OCI-LY1 (cell line): ENCODE measurements at regions not wholly inside any gene's neighbourhood (a gene's known extent, or its start where the extent isn't known, plus 50 kb on each side); places are given as distances from the start of the nearest gene placed in this dataset.
"Not testable (repeated sequence)": the region's sequence is repeated elsewhere in the genome, so short reads cannot be mapped to it uniquely, and the experiment has no call there.

Experiments
- H2AFZ ChIP-seq: fragments of 200-600 bp; sonication (generic), shearing (Covaris generic); 2 replicates; pipeline ENCODE4 v1.6.0; 2014; ENCODE audit warnings: antibody characterized with exemption, mild to moderate bottlenecking, low read length
- H3F3A ChIP-seq: fragments of 200-600 bp; sonication (generic), shearing (Covaris generic); 2 replicates; pipeline ENCODE4 v1.6.0; 2014; ENCODE audit warnings: mild to moderate bottlenecking, antibody characterized with exemption, low read length, moderate library complexity; ENCODE audit not compliant: insufficient read depth
- H3K27ac ChIP-seq: fragments of 200-600 bp; sonication (generic); 2 replicates; pipeline ENCODE4 v1.5.1; 2014; ENCODE audit warnings: low read length, mixed run types, mild to moderate bottlenecking, low read depth; ENCODE audit not compliant: poor library complexity, severe bottlenecking
- H3K27me3 ChIP-seq: fragments of 200-600 bp; sonication (generic); 2 replicates; pipeline ENCODE4 v1.6.0; 2014; ENCODE audit warnings: antibody characterized with exemption, mild to moderate bottlenecking, low read length, moderate library complexity; ENCODE audit not compliant: insufficient read depth
- H3K36me3 ChIP-seq: fragments of 200-600 bp; sonication (generic); 2 replicates; pipeline ENCODE4 v1.6.1; 2014; ENCODE audit warnings: mild to moderate bottlenecking, antibody characterized with exemption, low read length, moderate library complexity, mixed read lengths; ENCODE audit not compliant: insufficient read depth
- H3K4me1 ChIP-seq: fragments of 200-600 bp; sonication (generic); 2 replicates; pipeline ENCODE4 v1.5.1; 2014; ENCODE audit warnings: mild to moderate bottlenecking, low read length, moderate library complexity; ENCODE audit not compliant: insufficient read depth, severe bottlenecking
- H3K4me2 ChIP-seq: fragments of 200-600 bp; sonication (generic), shearing (Covaris generic); 2 replicates; pipeline ENCODE4 v1.6.1; 2014; ENCODE audit warnings: low read length
- H3K4me3 ChIP-seq: fragments of 200-600 bp; sonication (generic); 2 replicates; pipeline ENCODE4 v1.5.1; 2014; ENCODE audit warnings: low read length, low read depth, mild to moderate bottlenecking, mixed read lengths; ENCODE audit not compliant: poor library complexity, severe bottlenecking
- H3K79me2 ChIP-seq: fragments of 200-600 bp; shearing (Covaris generic); 2 replicates; pipeline ENCODE4 v1.6.1; 2016; ENCODE audit warnings: mixed run types, low read length, mixed read lengths; ENCODE audit not compliant: insufficient read depth
- H3K9ac ChIP-seq: fragments of 200-600 bp; sonication (generic), shearing (Covaris generic); 2 replicates; pipeline ENCODE4 v1.6.1; 2014; ENCODE audit warnings: mild to moderate bottlenecking, low read length, mixed read lengths
- H3K9me2 ChIP-seq: fragments of 200-600 bp; sonication (generic), shearing (Covaris generic); 2 replicates; pipeline ENCODE4 v1.6.1; 2014; ENCODE audit warnings: low read depth, mild to moderate bottlenecking, low read length, mixed read lengths
- H3K9me3 ChIP-seq: fragments of 200-600 bp; shearing (Covaris generic); 2 replicates; pipeline ENCODE4 v1.6.1; 2014; ENCODE audit warnings: low read length, mixed read lengths
- H4K20me1 ChIP-seq: fragments of 200-600 bp; sonication (generic), shearing (Covaris generic); 2 replicates; pipeline ENCODE4 v1.6.0; 2016; ENCODE audit warnings: mild to moderate bottlenecking, low read length; ENCODE audit not compliant: insufficient read depth
- EZH2 ChIP-seq: fragments of 200-600 bp; sonication (generic), shearing (Covaris generic); IDR thresholded peaks from 2 replicates; pipeline ENCODE4 v1.8.0; 2017; ENCODE audit warnings: borderline replicate concordance, mixed run types, mild to moderate bottlenecking, antibody characterized with exemption, low read length, moderate library complexity, mixed read lengths
- TF ChIP-seq, protein P1 (sequence below): fragments of 200-600 bp; sonication (generic), shearing (Covaris generic); IDR thresholded peaks from 2 replicates; pipeline ENCODE4 v1.5.1; 2017; ENCODE audit warnings: mild to moderate bottlenecking, antibody characterized with exemption, low read length, moderate library complexity, mixed read lengths

GRCh38 chr21:26238646-26239045 lies 68.1 kb upstream of the APP start:
- Histone ChIP-seq H3K9me3 (no peaks in the 10 kb centered on the region), H3K9me2 (no peaks in the 10 kb centered on the region), H3K4me3 (no peak overlapping the region), H3K9ac (no peak overlapping the region), H3K36me3 (no peaks in the 10 kb centered on the region), H3K27ac (no peak overlapping the region), H4K20me1 (no peaks in the 10 kb centered on the region), H2AFZ (no peak overlapping the region), H3K27me3 (no peaks in the 10 kb centered on the region), H3K79me2 (no peaks in the 10 kb centered on the region), H3F3A (no peaks in the 10 kb centered on the region), H3K4me1 (no peaks in the 10 kb centered on the region), H3K4me2 (no peak overlapping the region)
- TF ChIP-seq EZH2, result no peak
- TF ChIP-seq, protein P1, sequence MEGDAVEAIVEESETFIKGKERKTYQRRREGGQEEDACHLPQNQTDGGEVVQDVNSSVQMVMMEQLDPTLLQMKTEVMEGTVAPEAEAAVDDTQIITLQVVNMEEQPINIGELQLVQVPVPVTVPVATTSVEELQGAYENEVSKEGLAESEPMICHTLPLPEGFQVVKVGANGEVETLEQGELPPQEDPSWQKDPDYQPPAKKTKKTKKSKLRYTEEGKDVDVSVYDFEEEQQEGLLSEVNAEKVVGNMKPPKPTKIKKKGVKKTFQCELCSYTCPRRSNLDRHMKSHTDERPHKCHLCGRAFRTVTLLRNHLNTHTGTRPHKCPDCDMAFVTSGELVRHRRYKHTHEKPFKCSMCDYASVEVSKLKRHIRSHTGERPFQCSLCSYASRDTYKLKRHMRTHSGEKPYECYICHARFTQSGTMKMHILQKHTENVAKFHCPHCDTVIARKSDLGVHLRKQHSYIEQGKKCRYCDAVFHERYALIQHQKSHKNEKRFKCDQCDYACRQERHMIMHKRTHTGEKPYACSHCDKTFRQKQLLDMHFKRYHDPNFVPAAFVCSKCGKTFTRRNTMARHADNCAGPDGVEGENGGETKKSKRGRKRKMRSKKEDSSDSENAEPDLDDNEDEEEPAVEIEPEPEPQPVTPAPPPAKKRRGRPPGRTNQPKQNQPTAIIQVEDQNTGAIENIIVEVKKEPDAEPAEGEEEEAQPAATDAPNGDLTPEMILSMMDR, result no peak

DNA sequence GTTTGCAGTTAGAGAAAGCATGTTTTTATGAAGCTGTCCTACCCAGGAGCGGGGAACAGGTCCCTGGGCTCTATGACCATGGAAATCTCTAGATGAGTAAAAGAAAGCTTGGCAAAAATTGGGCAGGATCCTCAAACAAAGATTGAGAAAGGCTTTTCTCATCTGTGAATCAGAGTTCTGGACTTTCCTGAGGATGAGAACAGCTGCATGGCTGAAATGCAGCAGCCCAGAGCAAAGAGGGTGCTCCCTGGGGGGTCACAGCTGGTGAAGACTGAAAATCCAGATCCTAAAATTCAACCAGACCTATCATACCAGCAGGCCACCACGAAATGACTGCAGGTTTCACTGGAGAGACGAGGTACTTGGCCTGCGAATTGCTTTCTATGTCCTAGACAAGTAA lies 65.7 kb upstream of the APP start:
- H3K9ac ChIP-seq, result no peak overlapping the region
- TF ChIP-seq, protein P1, result no peak
- no peak for TF ChIP-seq EZH2
- no peaks in the 10 kb centered on the region for H3K9me3 ChIP-seq
- H3K36me3 ChIP-seq, result no peaks in the 10 kb centered on the region
- H3K9me2 ChIP-seq, result no peaks in the 10 kb centered on the region
- no peaks in the 10 kb centered on the region for H3K79me2 ChIP-seq
- H3K4me1 ChIP-seq, result no peaks in the 10 kb centered on the region
- H3K4me3 ChIP-seq, result no peak overlapping the region
- no peak overlapping the region for H2AFZ ChIP-seq
- no peaks in the 10 kb centered on the region for H3K27me3 ChIP-seq
- H3F3A ChIP-seq, result no peaks in the 10 kb centered on the region
- no peak overlapping the region for H3K27ac ChIP-seq
- no peaks in the 10 kb centered on the region for H4K20me1 ChIP-seq
- no peak overlapping the region for H3K4me2 ChIP-seq

GRCh38 chr21:26233297-26233696 lies 62.7 kb upstream of the APP start:
- not testable (repeated sequence) for H3K4me1 ChIP-seq, H3F3A ChIP-seq, H3K4me3 ChIP-seq, H3K79me2 ChIP-seq, H3K9ac ChIP-seq, H4K20me1 ChIP-seq, H3K9me2 ChIP-seq, H3K36me3 ChIP-seq, H3K27me3 ChIP-seq, H3K4me2 ChIP-seq, H3K9me3 ChIP-seq, H2AFZ ChIP-seq, H3K27ac ChIP-seq

GRCh38 chr21:26232491-26232890 lies 61.9 kb upstream of the APP start:
- not testable (repeated sequence) for H3K9me2 ChIP-seq, H3F3A ChIP-seq, H3K27me3 ChIP-seq, H3K4me1 ChIP-seq, H3K79me2 ChIP-seq, H3K4me2 ChIP-seq, H3K9me3 ChIP-seq, H3K36me3 ChIP-seq, H3K4me3 ChIP-seq, H3K9ac ChIP-seq, H2AFZ ChIP-seq, H4K20me1 ChIP-seq, H3K27ac ChIP-seq
